ENCODE measurements at regions not wholly inside any gene's neighbourhood (a gene's known extent, or its start where the extent isn't known, plus 50 kb on each side); places are given as distances from the start of the nearest gene placed in this dataset.

DNA sequence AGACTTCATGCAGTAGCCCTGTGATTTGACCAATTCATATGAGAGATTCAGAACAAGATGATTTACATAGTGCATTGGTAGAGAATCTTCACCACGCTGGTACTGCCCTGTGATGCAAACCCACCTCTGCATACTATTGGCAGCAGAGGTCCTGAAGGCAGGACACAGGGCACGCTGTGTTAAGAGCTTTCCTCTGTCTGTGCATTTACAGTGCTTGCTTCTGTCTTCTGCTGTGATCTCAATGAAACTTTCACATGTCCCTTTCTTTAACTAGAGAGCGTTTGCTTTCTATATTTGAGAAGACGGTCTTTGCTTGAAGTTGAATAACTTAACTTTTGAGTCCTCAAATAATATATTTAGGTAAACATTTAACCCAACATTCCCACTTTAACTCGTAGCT, 219.0 kb upstream of the SPRY2 start:
- WGBS: 80% methylated on average over 5 of the region's 5 CpGs
- no peak overlapping the region for H3K27ac ChIP-seq (ENCODE audit: low read depth)
- no peaks in the 10 kb centered on the region for H3K4me1 ChIP-seq (ENCODE audit: insufficient read depth)
- H3K36me3 ChIP-seq (ENCODE audit: insufficient read depth): no peaks in the 10 kb centered on the region
- DNase-seq (ENCODE audit: extremely low spot score): no peak
- H3K4me3 ChIP-seq (ENCODE audit: low read depth, low read length): no peak overlapping the region

DNA sequence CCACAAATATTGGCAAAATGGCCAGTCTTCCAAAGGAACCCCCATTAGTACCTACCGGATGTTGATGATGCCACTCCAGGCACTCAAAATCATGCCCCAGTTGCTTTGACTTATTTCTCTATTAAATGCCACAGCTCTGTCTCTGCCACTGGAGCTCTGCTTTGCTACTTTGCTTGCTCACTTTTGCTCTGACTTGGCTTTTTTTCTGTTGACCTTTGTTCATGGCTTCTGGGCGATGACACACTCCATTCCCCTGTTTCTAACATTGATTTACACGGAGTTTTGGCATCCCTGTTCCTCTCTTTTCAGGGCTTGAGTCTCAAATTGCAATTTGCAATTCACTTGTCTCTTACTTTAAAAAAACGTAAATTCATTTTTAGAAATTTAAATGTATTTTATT, 217.1 kb upstream of the SPRY2 start:
- 81% methylated on average over 4 of the region's 4 CpGs for WGBS
- H3K4me1 ChIP-seq (ENCODE audit: insufficient read depth): no peaks in the 10 kb centered on the region
- no peak overlapping the region for H3K4me3 ChIP-seq (ENCODE audit: low read depth, low read length)
- no peaks in the 10 kb centered on the region for H3K36me3 ChIP-seq (ENCODE audit: insufficient read depth)
- no peak overlapping the region for H3K27ac ChIP-seq (ENCODE audit: low read depth)
- no peak for DNase-seq (ENCODE audit: extremely low spot score)

DNA sequence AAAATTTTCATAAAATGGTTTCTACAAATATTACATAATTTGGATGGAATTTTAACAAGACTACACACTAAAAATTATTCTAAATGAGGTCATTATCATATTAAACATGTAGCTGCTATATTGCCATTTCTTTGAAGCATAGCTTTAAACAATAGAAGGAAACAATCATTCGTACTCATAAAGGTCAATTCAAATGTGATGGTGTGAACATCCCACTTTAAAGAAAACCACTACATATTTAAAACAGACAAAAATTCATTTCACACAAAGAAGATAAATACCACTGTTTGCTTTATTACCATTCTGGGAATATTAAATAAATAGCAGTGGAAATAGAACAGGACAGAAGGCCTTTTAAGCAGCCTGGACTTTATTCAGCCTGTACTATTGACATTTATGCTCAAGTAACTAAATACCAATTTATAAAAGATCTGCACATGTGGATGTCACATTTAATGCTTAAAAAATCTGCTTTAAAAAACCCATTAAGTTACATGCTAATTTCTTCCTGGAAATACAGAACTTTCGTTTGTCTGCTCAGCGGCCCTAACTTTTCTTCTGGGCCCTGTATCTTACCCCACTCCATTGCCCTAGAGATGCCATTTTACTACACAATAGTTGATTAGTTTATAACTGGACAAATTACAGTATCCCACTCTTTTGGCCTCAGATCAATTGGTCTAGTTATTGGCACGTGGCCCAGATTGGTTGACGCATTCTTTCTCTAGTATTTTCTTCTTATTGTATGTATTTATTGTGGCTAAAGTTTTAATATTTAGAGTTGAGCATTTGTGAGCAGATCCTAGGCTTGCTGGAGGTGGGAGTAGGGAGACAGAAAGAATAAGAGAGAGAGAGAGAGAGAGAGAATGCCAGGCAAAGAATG, 215.1 kb upstream of the SPRY2 start:
- no peak overlapping the region for H3K27ac ChIP-seq (ENCODE audit: low read depth)
- H3K4me3 ChIP-seq (ENCODE audit: low read depth, low read length): no peak overlapping the region
- no peak for DNase-seq (ENCODE audit: extremely low spot score)
- H3K36me3 ChIP-seq (ENCODE audit: insufficient read depth): no peaks in the 10 kb centered on the region
- no peaks in the 10 kb centered on the region for H3K4me1 ChIP-seq (ENCODE audit: insufficient read depth)
- WGBS: 71% methylated on average over 5 of the region's 5 CpGs

DNA sequence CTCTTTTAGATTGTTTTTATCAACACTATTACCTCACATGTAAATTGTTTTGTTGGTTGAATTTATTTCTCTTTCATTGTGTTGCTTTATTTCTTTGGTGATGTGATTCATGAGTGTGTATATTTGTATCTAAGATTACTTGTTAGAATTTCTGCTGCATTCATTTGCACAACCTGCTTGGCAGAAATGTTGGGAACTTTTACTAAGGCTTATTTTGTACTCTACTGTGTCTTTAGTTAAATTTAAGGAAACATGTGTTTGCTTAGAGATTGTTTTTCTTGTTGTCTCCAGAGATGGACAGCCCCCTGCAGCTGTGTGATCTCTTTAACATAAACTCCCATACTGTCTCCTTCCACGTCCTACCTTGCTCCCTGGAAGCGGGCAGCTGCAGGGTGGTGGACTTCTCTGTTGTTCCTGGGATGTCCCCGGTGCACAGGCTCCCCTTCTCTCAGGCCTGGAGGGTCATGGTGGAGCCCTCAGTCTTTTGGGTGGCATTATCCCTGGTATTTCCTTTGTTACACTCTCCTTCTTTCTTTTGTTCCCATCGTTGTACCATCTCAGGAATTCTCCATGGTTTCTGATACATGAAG, 212.0 kb upstream of the SPRY2 start:
- H3K36me3 ChIP-seq (ENCODE audit: insufficient read depth): no peaks in the 10 kb centered on the region
- no peaks in the 10 kb centered on the region for H3K4me1 ChIP-seq (ENCODE audit: insufficient read depth)
- H3K27ac ChIP-seq (ENCODE audit: low read depth): no peak overlapping the region
- no peak for DNase-seq (ENCODE audit: extremely low spot score)
- WGBS: 36% methylated on average over 4 of the region's 4 CpGs
- H3K4me3 ChIP-seq (ENCODE audit: low read depth, low read length): no peak overlapping the region

DNA sequence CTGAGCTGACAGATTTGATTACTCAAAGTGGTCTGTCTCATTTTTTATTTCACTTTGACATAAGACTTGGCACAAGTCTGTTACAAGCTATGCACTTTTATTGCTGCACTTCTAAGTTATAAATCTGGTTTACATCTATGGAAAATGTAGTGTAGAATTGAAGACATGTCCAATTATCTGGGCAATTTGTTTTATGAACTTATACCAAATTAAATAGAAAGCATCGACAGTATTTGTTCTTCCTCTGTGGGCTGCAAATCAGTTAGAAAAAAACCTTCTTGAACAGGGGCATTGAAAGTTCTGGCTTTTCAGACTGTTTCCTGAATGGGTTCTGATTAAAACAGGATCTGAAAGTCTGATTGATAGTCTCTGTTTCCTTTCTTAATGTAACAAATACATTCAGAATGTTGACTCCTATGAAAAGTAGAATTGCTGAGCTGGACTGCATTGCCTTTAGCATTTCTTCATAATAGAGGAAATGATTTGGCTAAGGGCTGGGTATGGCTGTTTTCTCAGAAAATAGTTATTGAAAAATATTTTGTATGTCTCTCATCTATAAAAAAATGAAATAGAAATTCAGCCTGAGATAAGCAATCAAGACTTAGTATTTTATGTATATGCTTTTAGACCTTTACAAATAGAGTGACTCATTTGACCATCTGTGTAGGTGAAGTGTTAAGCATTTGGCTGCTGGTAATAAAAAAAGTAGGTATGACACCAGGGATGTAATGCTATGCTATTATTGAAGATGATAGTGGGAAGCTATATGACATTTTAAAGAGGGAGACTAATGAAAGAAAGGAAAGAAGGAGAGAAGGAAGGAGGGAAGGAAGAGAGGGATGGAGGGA, 210.9 kb upstream of the SPRY2 start:
- Histone ChIP-seq H3K36me3 (ENCODE audit: insufficient read depth) (no peaks in the 10 kb centered on the region), H3K4me3 (ENCODE audit: low read depth, low read length) (no peak overlapping the region), H3K4me1 (ENCODE audit: insufficient read depth) (no peaks in the 10 kb centered on the region), H3K27ac (ENCODE audit: low read depth) (no peak overlapping the region)
- DNase-seq (ENCODE audit: extremely low spot score): no peak
- 4% methylated on average over 1 of the region's 1 CpG for WGBS

DNA sequence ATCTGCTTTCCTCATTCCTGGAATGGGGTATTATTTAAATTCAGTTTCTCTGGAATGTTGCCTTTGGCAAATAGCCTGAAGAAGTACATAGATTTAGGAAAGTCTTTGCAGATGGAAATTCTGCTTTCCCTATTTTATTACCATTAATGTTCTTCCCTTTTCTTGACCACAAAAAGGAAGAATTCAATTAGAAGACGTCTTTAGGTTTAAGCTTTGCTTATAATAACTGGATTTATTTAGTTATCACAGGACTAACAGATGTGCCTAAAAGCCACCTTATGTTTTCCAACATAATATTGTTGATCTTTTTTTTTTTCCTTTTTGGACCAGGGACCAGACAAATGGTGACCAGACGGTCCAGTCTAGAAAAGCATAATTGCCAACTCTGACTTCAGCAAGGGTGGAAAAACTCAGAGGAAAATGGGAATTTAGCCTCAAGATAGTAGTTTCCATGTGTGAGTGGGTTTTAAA, 210.1 kb upstream of the SPRY2 start:
- H3K36me3 ChIP-seq (ENCODE audit: insufficient read depth): no peaks in the 10 kb centered on the region
- no peaks in the 10 kb centered on the region for H3K4me1 ChIP-seq (ENCODE audit: insufficient read depth)
- H3K4me3 ChIP-seq (ENCODE audit: low read depth, low read length): no peak overlapping the region
- 51% methylated on average over 2 of the region's 2 CpGs for WGBS
- no peak overlapping the region for H3K27ac ChIP-seq (ENCODE audit: low read depth)
- no peak for DNase-seq (ENCODE audit: extremely low spot score)

DNA sequence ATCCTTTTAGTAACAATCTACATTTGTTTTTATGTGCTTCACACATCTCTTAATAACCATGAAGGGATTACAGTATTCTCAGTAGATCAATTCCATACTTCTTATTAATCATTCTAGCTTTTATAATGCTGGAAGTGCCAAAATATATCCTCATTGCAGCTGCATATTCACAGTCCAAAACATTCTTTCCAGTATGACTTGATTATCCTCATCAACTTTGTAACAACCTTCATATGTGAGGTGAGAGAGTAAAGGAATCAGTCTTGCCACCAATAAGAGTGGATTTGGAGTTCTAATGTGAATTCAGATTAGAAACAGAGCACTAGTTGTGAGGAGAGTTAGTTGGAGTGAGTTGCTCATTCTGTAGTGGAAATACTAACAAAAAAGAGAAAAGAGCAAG, 208.0 kb upstream of the SPRY2 start:
- Histone ChIP-seq H3K27ac (ENCODE audit: low read depth) (no peak overlapping the region), H3K4me1 (ENCODE audit: insufficient read depth) (no peaks in the 10 kb centered on the region), H3K36me3 (ENCODE audit: insufficient read depth) (no peaks in the 10 kb centered on the region), H3K4me3 (ENCODE audit: low read depth, low read length) (no peak overlapping the region)
- no peak for DNase-seq (ENCODE audit: extremely low spot score)

DNA sequence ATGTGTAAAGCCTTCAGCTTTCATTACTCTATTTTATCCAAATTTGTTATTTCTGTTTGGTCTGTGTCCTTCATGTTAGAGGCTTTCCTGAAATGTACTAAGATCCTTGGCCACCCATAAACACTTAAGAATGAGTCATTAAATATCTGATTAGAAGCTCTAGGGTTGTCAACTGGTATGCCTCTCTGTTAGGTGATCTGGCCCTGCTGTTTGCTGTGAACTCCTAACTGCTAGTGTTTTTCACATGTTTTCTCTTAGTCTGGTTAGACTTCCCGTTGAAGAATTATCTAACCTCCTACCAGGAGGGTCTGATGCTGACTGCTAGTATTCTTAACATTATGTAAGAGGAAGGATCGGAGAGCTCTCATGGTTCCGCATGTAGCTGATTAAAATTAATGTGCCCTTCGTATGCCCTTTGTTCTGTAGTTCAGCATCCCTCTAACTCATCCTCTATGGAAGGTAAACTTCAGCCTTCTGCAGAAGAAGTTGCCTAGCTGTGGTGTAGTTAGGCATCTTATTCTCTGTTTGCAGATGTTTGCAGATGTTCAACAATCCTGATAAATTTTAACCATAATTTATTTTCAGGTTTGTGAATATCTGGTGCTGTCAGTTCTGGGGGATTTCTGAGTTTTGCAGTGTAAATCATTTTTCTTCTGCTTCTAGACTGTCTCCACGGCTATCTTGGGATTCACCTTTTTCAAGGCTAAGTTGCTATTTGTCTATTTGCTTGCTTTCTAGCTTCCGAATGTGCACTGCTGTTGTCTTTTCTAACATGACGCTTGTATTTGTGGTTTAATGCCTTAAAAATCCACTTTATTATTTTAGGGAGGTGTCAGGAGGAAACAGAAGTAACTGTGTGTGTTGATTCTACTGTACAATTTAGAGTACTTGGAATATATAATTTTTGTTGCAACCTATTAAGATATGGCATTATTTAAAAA, 207.2 kb upstream of the SPRY2 start:
- DNase-seq (ENCODE audit: extremely low spot score): no peak
- Histone ChIP-seq H3K4me3 (ENCODE audit: low read depth, low read length) (no peak overlapping the region), H3K4me1 (ENCODE audit: insufficient read depth) (no peaks in the 10 kb centered on the region), H3K36me3 (ENCODE audit: insufficient read depth) (no peaks in the 10 kb centered on the region), H3K27ac (ENCODE audit: low read depth) (no peak overlapping the region)
- 61% methylated on average over 7 of the region's 7 CpGs for WGBS

DNA sequence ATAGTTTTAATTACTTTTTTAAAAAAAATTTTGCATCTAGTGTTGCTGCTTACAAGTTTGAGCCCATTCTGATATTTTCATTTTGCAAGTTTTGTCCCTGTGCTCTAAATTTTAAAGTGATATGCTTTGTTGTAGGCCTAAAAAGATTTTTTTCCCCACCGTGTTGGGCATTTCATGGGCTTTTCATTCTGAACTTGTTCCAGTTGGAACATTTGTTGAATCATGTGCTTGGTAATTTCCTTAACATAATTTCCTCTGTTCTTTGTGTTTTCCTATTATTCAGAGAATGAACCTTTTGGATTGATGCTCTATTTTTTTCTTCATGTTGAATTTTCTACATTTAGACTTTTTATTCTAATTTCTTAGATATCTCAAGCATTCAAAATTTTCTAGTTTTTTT, 206.4 kb upstream of the SPRY2 start:
- no peak for DNase-seq (ENCODE audit: extremely low spot score)
- no peaks in the 10 kb centered on the region for H3K4me1 ChIP-seq (ENCODE audit: insufficient read depth)
- no peak overlapping the region for H3K4me3 ChIP-seq (ENCODE audit: low read depth, low read length)
- H3K36me3 ChIP-seq (ENCODE audit: insufficient read depth): no peaks in the 10 kb centered on the region
- 45% methylated on average over 1 of the region's 1 CpG for WGBS
- H3K27ac ChIP-seq (ENCODE audit: low read depth): no peak overlapping the region

DNA sequence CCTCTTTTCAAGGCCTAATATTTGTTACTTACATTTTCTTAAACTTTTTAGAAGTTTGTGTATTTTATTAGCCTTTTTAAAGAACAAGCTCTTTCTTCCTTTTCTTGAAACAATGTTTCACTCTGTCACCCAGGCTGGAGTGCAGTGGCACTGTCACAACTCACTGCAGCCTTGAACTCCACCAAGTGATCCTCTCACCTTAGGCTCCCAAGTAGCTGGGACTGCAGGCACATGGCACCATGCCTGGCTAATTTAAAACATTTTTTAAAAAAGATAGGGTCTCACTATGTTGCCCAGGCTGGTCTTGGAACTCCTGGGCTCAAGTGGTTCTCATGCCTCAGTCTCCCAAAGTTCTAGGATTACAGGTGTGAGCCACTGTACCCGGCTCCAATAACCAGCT, 192.2 kb upstream of the SPRY2 start:
- no peak for DNase-seq (ENCODE audit: extremely low spot score)
- 96% methylated on average over 1 of the region's 1 CpG for WGBS

DNA sequence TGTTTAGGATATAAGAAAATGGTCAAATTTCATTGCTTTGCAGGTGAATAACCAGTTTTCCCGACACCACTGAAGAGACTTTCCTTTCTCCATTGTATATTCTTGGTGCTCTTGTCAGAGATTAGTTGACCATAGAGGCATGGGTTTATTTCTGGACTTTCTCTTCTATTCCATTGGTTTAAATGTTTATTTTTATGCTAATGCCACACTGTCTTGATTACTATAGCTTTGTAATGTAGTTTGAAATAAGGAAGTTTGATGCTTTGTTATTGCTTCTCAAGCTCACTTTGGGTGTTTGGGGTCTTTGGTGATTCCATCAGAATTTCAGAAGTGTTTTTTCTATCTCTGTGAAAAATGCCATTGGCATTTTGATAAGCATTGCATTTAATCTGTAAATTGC, 190.0 kb upstream of the SPRY2 start:
- no peak overlapping the region for H3K4me3 ChIP-seq (ENCODE audit: low read depth, low read length)
- no peaks in the 10 kb centered on the region for H3K4me1 ChIP-seq (ENCODE audit: insufficient read depth)
- H3K36me3 ChIP-seq (ENCODE audit: insufficient read depth): no peaks in the 10 kb centered on the region
- WGBS: 96% methylated on average over 1 of the region's 1 CpG
- no peak for DNase-seq (ENCODE audit: extremely low spot score)
- H3K27ac ChIP-seq (ENCODE audit: low read depth): no peak overlapping the region

More for the DNA sequence above, 192.2 kb upstream of the SPRY2 start:
- H3K36me3 ChIP-seq (ENCODE audit: insufficient read depth): no peaks in the 10 kb centered on the region
- H3K4me3 ChIP-seq (ENCODE audit: low read depth, low read length): no peak overlapping the region
- H3K4me1 ChIP-seq (ENCODE audit: insufficient read depth): no peaks in the 10 kb centered on the region
- H3K27ac ChIP-seq (ENCODE audit: low read depth): no peak overlapping the region

DNA sequence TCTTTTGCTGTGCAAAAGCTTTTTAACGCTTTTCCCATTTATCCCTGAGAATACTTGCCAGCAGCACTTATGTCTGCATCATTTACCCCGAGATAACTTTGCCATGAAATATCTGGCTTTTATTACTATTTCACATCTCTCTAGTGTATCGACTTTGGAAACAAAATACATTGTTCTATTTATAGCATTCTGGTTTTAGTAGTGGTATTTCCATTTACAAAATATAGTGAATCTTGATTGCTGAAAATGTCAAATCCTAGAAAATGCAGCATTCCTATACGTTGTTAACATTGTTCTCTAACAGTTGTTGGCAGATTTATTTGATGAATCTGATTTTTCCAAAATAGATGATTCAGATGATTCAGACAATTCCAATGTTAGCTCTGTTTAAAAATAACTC, 189.3 kb upstream of the SPRY2 start:
- no peak for DNase-seq (ENCODE audit: extremely low spot score)
- Histone ChIP-seq H3K27ac (ENCODE audit: low read depth) (no peak overlapping the region), H3K4me3 (ENCODE audit: low read depth, low read length) (no peak overlapping the region), H3K4me1 (ENCODE audit: insufficient read depth) (no peaks in the 10 kb centered on the region), H3K36me3 (ENCODE audit: insufficient read depth) (no peaks in the 10 kb centered on the region)
- WGBS: 72% methylated on average over 4 of the region's 4 CpGs

DNA sequence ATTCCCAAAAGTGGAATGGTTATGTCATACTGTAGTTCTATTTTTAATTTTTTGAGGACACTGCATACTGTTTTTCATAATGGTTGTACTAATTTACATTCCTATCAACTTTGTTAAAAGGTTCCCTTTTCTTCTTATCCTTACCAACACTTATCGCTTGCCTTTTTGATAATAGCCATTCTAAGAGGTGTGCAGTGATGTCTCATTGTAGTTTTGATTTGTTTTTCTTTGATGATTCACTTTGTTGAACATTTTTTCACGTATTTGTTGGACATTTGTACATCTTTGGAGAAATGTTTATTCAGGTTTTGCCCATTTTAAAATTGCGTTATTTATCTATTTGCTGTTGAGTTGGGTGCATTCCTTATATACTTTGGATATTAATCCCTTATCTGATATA, 188.8 kb upstream of the SPRY2 start:
- WGBS: 83% methylated on average over 3 of the region's 3 CpGs
- no peak overlapping the region for H3K4me3 ChIP-seq (ENCODE audit: low read depth, low read length)
- H3K36me3 ChIP-seq (ENCODE audit: insufficient read depth): no peaks in the 10 kb centered on the region
- H3K27ac ChIP-seq (ENCODE audit: low read depth): no peak overlapping the region
- DNase-seq (ENCODE audit: extremely low spot score): no peak
- H3K4me1 ChIP-seq (ENCODE audit: insufficient read depth): no peaks in the 10 kb centered on the region
